ENCODE measurements at regions not wholly inside any gene's neighbourhood (a gene's known extent, or its start where the extent isn't known, plus 50 kb on each side); places are given as distances from the start of the nearest gene placed in this dataset.

DNA sequence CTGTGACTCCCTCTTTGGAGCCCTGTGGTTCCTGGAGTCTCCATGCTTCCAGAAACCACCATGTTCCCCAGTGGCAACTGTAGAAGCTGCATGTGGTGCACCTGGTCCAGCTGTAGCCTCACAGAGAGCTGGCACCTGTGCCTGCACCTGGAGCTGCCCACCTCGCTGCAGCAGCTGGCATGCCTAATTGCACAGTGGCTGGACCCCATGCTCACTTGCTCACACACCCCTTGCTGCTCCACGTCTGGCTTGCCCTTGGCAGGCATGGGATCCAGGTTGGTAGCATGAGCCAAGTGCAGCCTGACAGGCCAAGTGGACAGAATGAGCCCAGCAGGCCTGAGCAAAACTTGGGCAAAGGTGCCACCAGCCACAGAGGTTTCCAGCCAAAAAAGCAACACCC is 680.1 kb downstream of the MATN1 start:
- DNase-seq (no peak), ATAC-seq (no peak)
- H3K27me3 Mint-ChIP-seq (ENCODE audit: low read depth) = peaks cover 23% of the 10 kb centered on the region
- H3K4me3 Mint-ChIP-seq = no peak overlapping the region
- H3K4me1 Mint-ChIP-seq (ENCODE audit: low read depth) = peaks cover 5% of the 10 kb centered on the region
- H3K9me3 Mint-ChIP-seq = no peaks in the 10 kb centered on the region
- no peaks in the 10 kb centered on the region for H3K36me3 Mint-ChIP-seq (ENCODE audit: insufficient read depth)

DNA sequence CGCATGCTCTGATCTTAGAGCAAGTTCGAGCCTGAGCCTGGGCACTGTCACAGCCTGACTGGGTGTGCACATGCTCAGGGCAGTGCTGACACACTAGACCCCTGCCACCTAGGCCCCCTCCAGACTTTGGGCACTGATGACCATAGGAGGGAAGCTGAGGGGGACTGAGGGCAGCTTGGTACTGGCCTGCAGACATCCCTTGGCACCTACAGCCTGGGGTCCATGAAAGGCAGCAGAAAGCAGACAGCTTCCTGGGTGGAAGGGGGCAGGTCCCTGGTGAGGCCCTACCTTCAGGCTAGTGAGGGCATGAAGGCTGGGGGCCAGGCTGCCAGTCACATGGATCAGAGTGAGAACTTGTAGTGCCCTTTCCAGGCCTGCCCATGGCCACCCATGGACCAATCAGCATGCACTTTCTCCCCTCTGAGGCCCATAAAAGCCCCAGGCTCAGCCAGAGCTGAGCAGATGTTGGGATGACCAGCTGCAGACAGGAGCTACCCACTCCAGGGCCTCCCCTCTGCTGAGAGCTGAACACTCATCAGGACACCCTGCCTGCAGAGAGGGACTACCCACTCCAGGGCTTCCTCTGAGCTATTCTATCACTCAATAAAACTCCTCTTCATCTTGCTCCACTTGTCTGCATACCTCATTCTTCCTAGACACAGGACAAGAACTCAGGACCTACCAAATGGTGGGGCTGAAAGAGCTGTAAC is 680.8 kb downstream of the MATN1 start:
- ATAC-seq = no peak
- H3K4me3 Mint-ChIP-seq = no peak overlapping the region
- peaks cover 23% of the 10 kb centered on the region for H3K27me3 Mint-ChIP-seq (ENCODE audit: low read depth)
- peaks cover 5% of the 10 kb centered on the region for H3K4me1 Mint-ChIP-seq (ENCODE audit: low read depth)
- DNase-seq = no peak
- no peaks in the 10 kb centered on the region for H3K36me3 Mint-ChIP-seq (ENCODE audit: insufficient read depth)
- no peaks in the 10 kb centered on the region for H3K9me3 Mint-ChIP-seq

DNA sequence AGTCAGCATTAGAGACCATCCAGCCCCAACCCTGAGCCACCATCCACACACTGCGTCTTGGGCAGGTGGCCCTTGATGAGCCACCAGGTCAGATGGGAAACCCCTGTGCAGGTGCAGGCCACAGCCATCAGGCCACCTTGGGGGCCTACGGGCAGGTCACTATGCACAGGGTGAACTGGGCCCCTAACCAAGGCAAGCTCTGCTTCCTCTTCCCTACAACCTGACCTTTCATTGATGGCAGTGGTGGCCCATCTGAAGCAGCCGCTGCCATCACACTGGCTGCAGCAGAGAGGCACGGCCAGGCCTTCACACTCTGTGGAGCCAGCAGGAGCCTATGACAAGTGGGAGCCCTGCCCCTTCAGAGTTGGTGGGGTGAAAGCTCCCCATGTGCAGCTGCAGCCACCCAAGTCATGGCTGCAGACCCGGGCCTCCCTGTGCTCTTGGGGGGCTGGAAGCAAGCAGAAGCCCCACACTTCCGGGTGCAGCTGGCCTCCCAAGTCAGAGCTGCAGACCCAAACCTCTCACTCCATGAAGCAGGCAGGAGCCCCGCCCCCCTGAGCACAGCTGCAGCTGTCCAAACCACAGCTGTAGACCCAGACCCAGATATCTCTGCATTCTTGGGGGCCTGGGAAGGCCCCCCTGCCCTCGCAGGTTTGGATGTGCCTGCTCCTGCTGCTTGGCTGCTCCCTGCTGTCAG is 681.5 kb downstream of the MATN1 start:
- Mint-ChIP-seq H3K27me3 (ENCODE audit: low read depth) (peaks cover 23% of the 10 kb centered on the region), H3K4me3 (no peak overlapping the region), H3K9me3 (no peaks in the 10 kb centered on the region), H3K4me1 (ENCODE audit: low read depth) (peaks cover 5% of the 10 kb centered on the region), H3K36me3 (ENCODE audit: insufficient read depth) (no peaks in the 10 kb centered on the region)
- no peak for ATAC-seq
- no peak for DNase-seq

DNA sequence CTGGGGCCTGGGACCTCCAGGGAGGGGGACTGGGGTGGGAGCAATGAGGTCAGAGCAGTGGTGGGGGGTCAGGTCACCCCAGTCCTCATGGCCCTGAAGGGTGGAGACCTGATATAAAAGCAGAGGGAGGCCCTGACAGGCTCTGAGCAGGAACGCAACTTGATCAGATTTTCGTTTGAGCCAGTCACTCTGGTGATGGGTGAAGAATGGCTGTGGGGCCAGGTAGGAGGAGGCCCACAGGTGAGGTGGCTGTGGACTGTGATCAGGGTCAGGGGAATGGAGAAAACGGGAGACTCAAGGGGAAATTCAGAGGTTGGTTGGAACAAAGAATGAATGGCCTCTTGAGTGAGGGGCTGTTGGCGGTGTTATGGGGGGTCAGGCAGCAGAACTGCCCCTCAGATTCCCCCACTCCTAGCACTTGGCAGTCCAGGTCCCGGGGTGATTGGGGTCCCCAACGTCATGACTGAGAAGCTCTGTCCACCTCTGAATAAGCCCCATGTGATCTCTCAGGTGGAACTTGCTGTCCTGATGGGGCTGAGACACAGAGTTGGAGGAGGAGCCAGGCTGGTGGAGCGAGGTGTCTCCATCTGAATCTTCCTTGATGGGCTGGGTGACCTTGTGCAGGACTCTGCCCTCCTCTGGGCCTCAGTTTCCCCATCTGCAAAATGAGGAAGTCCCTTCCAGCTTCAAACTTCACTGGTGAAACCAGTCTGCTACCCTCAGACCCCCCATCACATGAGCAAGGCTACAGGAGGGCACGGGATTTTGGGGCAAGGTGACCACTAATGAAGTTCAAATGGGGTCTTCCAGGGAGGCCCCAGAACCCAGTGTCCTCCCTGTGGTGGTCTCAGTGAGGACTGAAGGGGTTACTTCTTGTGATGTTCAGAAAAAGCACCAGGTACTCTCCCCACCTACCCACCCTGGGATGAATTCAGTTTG is 683.0 kb downstream of the MATN1 start:
- DNase-seq = no peak
- no peaks in the 10 kb centered on the region for H3K36me3 Mint-ChIP-seq (ENCODE audit: insufficient read depth)
- H3K27me3 Mint-ChIP-seq (ENCODE audit: low read depth) = peaks cover 20% of the 10 kb centered on the region
- peaks cover 5% of the 10 kb centered on the region for H3K4me1 Mint-ChIP-seq (ENCODE audit: low read depth)
- H3K9me3 Mint-ChIP-seq = no peaks in the 10 kb centered on the region
- no peak for ATAC-seq
- H3K4me3 Mint-ChIP-seq = no peak overlapping the region

DNA sequence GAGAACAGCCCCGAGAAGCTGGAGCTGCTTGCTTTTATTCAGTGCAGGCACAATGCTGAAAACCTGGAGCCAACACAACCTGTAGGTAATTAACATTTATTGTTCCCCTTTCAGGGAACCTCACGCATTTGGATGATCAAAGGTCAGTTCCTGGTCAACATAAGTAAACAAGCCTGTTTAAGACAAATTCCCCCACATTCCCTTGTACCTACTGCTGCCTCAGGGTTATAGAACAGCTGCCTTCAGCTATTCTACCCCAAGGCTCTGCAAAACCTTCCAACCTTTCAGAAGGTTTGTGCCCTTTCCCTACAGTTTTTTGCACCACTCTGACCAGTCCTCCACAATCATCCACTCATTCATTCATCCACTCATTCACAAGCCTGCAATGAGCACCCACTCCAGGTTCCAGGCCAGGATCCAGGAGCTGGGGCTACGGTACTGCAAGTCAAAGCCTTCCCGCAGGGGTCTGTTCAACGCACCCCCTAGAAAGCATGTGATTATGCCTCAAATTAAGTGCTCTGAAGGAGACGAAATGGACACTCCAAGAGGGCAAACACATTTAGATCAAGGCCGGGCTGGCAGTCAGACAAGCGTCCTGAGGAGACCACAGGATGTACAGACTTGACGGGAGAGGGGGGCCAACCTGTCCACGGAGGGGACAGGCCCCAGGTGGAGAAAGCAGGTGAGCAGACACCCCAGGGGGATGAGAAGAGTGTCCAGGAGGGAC is 683.9 kb downstream of the MATN1 start:
- Mint-ChIP-seq H3K36me3 (ENCODE audit: insufficient read depth) (no peaks in the 10 kb centered on the region), H3K4me1 (ENCODE audit: low read depth) (peaks cover 5% of the 10 kb centered on the region), H3K9me3 (no peaks in the 10 kb centered on the region), H3K27me3 (ENCODE audit: low read depth) (peaks cover 18% of the 10 kb centered on the region), H3K4me3 (no peak overlapping the region)
- ATAC-seq (no peak), DNase-seq (no peak)

DNA sequence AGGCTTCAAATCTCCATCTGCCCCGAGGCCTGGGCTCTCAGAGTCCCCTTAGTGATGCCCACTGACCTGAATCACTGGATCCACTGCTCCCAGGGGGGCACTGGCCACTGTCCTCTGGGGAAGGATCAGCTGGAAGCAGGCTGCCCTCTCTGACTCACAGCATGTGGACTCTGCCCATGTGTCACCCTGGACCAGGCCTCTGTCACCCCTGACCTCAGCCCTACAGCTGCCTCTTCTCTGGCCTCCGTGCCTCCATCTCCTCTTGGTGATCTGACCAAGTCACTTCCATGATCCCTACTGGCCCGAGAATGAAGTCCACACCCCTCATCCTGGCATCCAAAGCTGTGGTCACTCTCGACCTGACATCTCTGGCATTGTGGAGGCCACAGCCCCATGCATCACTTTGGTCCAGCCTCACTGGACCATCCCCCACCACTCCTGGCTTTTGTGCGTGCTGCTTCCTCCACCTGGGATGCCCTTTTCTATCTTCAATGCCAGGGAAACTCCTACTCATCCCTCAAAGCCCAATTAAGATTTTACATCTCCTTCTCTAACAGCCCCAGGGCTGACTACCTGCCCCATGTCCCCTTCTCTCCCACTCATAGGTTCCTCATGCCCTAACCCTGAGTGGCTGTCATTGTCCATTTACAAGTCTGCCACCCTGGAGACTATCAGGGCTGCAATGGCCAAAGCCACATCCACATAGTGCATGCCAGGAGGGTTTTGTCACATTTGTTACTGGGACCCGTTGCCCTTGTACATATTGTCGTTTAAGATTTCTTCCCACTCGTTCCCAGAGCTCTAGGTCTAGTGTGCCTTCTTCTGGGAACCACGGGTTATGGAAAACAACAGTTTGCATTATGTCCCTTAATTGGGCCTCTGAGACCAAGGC is 685.0 kb downstream of the MATN1 start:
- Mint-ChIP-seq H3K27me3 (ENCODE audit: low read depth) (peaks cover 18% of the 10 kb centered on the region), H3K4me3 (no peak overlapping the region), H3K4me1 (ENCODE audit: low read depth) (no peaks in the 10 kb centered on the region), H3K36me3 (ENCODE audit: insufficient read depth) (no peaks in the 10 kb centered on the region), H3K9me3 (no peaks in the 10 kb centered on the region)
- no peak for ATAC-seq
- DNase-seq = no peak

DNA sequence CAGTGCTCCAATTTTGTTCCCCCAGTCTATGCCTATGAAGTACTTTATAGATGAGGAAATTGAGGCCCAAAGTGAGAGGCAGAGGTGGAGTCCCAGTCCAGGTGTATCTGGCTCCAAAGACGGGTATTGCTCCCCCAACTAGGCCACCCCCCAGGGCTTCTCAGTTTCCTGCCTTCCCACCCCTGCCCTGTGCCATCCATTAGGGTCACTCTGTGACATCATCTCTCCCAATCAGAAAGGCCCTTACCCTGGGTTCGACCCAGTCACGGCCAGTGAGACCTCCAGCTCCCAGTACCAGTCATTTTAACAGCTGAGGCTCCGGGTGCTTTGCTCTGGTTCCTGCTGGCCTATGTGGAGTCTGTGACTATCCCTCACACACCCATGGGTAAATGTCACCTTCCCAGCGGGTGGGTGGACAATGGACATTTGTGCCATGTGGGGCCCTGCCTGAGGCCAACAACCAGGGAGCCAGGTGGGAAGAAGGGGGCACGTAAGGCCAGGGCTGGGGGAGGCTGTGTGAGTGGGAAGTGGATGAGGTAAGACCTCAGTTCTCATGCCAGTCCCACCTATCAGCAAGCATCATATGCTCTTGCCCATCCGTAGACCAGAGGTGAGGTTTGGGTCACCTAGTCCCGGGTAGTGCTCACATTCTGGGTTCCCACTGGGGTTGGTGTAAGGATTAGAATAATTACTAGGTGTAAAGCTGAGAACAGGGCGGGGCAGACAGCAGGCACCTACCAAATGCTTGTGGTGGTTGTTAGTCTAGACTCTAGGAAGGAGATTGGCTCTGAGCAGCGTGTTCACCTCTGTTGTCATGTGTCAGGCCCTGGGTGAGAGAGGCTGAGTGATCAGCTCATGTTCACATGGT is 685.9 kb downstream of the MATN1 start:
- peaks cover 18% of the 10 kb centered on the region for H3K27me3 Mint-ChIP-seq (ENCODE audit: low read depth)
- H3K36me3 Mint-ChIP-seq (ENCODE audit: insufficient read depth) = no peaks in the 10 kb centered on the region
- ATAC-seq (no peak), DNase-seq (no peak)
- H3K4me1 Mint-ChIP-seq (ENCODE audit: low read depth) = no peaks in the 10 kb centered on the region
- H3K4me3 Mint-ChIP-seq = no peak overlapping the region
- peaks cover 4% of the 10 kb centered on the region for H3K9me3 Mint-ChIP-seq

DNA sequence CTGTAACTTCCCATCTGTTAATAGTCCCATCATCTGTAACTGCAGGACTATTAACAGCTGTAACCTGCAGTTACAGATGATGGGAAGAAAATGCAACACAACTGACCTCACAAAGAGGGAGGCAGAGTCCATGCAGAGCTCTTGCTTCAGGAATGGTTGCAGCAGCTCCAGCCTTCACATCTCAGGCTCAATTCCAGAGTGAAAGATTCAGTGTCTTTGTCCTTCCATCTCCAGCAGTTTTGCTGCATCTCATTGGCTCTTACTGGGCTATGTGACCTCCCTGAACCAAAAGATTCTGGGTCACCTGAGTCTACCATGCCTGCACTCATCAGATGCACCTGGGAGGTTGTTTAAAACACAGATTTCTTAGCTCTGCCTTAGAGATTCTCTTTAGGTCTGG is 686.7 kb downstream of the MATN1 start:
- H3K27me3 Mint-ChIP-seq (ENCODE audit: low read depth) = peaks cover 18% of the 10 kb centered on the region
- H3K4me3 Mint-ChIP-seq = no peak overlapping the region
- no peaks in the 10 kb centered on the region for H3K36me3 Mint-ChIP-seq (ENCODE audit: insufficient read depth)
- ATAC-seq (no peak), DNase-seq (no peak)
- H3K4me1 Mint-ChIP-seq (ENCODE audit: low read depth) = no peaks in the 10 kb centered on the region
- H3K9me3 Mint-ChIP-seq = peaks cover 8% of the 10 kb centered on the region

DNA sequence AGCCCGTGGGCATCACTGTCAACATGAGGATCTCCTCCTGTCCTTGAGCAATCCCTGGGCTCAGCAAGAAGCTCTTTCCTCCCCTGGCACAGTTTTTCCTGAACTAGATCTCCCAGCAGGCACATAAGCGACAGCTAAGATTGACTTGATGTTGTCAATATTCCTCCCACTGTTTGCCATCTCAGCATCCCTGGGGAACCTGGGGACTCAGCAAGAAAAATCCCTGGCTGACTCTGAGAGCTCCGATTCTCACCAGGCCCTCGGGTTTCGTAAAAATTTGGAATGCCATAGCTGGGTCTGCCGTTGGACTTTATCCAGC is 687.2 kb downstream of the MATN1 start:
- ATAC-seq = no peak
- H3K4me3 Mint-ChIP-seq = no peak overlapping the region

DNA sequence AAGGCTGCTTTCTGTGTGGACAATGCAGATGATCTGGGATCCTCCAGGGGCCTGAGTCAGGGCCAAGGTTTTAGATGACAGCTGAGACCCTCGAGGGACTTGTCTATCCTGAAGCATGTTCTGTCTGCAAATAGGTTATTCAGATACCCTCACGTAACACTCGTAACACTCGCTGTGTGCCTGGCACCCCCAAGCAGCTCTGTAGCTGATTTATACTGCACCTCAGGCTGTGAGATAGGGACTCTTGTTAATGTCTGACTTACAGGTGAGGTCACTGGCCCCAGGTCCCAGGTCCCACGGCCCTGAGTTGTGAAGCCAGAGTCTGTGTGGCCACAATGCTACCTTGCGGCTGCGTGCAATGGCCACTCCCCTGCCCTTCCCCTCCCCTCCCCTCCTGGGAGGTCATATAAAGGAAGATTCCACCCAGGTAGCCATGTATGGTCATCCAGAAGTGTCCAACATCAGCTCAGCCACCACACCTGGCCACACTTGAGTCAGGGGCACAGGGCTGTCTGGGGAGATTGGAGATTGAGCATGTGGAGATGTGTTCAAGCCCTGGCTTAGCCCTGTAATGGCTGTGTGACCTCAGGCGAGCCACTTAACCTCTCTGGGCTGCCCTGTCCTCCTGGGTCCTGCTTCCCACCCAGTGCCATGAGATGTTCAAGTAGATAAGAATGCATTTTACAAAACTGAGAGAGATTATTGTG is 687.7 kb downstream of the MATN1 start:
- H3K36me3 Mint-ChIP-seq (ENCODE audit: insufficient read depth) = no peaks in the 10 kb centered on the region

More for the DNA sequence above, 687.2 kb downstream of the MATN1 start:
- H3K36me3 Mint-ChIP-seq (ENCODE audit: insufficient read depth) = no peaks in the 10 kb centered on the region
- H3K27me3 Mint-ChIP-seq (ENCODE audit: low read depth) = peaks cover 18% of the 10 kb centered on the region
- H3K4me1 Mint-ChIP-seq (ENCODE audit: low read depth) = no peaks in the 10 kb centered on the region
- H3K9me3 Mint-ChIP-seq = peaks cover 8% of the 10 kb centered on the region
- no peak for DNase-seq

DNA sequence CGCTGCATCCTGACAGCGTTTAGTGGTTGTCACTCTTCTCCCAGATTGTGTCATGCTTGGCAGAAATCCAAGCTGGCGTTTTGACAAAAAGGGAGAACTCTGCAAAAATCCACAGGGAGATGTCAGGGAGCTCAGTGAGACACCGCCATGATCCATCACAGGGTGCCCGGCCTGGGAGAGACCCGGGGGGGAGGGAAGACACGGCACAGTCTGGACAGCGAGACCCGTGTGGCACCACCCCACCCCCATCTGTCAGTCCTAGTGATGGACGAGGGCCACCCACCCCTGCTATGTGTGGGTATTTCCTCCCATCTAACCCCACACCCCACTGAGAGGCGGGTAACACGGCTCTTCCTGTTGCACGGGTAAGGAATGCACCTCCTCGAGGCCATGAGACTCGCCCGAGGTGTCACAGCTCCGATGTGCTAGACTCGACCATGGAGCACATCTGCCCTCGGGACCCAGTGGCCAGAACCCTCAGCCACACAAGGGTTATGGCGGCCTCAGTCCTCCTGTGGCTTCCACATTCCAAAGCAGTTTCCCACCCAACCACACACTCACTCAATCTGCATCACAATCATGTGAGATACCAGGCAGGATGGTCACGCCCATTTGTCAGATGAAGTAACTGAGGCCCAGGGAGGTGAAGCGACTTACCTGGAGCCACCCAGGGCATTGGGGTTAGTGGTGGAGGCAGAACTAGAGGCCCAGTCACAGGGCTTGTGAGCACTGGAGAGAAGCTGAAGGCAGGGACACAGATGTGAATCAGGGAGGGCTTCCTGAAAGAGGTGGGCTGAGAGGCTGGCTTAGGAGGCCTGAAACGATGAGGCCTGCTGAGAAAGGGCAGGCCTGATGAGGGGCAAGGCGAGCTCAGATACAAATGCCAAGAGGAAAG is 688.5 kb downstream of the MATN1 start:
- H3K9me3 Mint-ChIP-seq = peaks cover 8% of the 10 kb centered on the region
- ATAC-seq = no peak
- no peak for DNase-seq
- peaks cover 12% of the 10 kb centered on the region for H3K27me3 Mint-ChIP-seq (ENCODE audit: low read depth)
- no peaks in the 10 kb centered on the region for H3K36me3 Mint-ChIP-seq (ENCODE audit: insufficient read depth)
- no peak overlapping the region for H3K4me3 Mint-ChIP-seq
- no peaks in the 10 kb centered on the region for H3K4me1 Mint-ChIP-seq (ENCODE audit: low read depth)

More for the DNA sequence above, 687.7 kb downstream of the MATN1 start:
- no peak for DNase-seq
- Mint-ChIP-seq H3K27me3 (ENCODE audit: low read depth) (peaks cover 18% of the 10 kb centered on the region), H3K4me3 (no peak overlapping the region), H3K4me1 (ENCODE audit: low read depth) (no peaks in the 10 kb centered on the region), H3K9me3 (peaks cover 8% of the 10 kb centered on the region)
- ATAC-seq = no peak

Measured in activated T-cell treated with anti-CD3 and anti-CD28 coated beads, Interleukin-2, amount 50 U/mL, for 4 hours (primary cell).